GM23338 (cell line): ENCODE measurements at regions not wholly inside any gene's neighbourhood (a gene's known extent, or its start where the extent isn't known, plus 50 kb on each side); places are given as distances from the start of the nearest gene placed in this dataset.

Source experiments
- ATAC-seq: fragments of 200-7000 bp; cut with Tn5 transposase; 3 replicates; pipeline ENCODE4 v1.9.1; 2020
- DNase-seq: peaks from one replicate; pipeline ENCODE4 v3.0.0-alpha.2; 2015; ENCODE audit warnings: low spot score
- H2AFZ ChIP-seq: fragments of 200-600 bp; sonication (generic); 2 replicates; pipeline ENCODE4 v1.8.0; 2016; ENCODE audit warnings: antibody characterized with exemption, mild to moderate bottlenecking, moderate library complexity
- H3F3A ChIP-seq: fragments of 200-600 bp; sonication (generic); replicated peaks from 2 replicates; pipeline ENCODE4 v1.8.0; 2017; ENCODE audit warnings: antibody characterized with exemption, mixed run types, low read depth
- H3K27ac ChIP-seq: fragments of 200-600 bp; sonication (generic); 2 replicates; pipeline ENCODE4 v1.6.1; 2016; ENCODE audit warnings: low read depth
- H3K27me3 ChIP-seq: fragments of 200-600 bp; sonication (generic); 2 replicates; pipeline ENCODE4 v1.8.0; 2016; ENCODE audit warnings: mild to moderate bottlenecking, mixed run types, moderate library complexity; ENCODE audit not compliant: insufficient read depth
- H3K36me3 ChIP-seq: fragments of 200-600 bp; sonication (generic); 2 replicates; pipeline ENCODE4 v1.8.0; 2016; ENCODE audit warnings: mild to moderate bottlenecking; ENCODE audit not compliant: insufficient read depth
- H3K4me1 ChIP-seq: fragments of 200-600 bp; sonication (generic); 2 replicates; pipeline ENCODE4 v1.8.0; 2016; ENCODE audit warnings: mild to moderate bottlenecking, moderate library complexity; ENCODE audit not compliant: insufficient read depth
- H3K4me2 ChIP-seq: fragments of 200-600 bp; sonication (generic); 2 replicates; pipeline ENCODE4 v1.7.1; 2017; ENCODE audit warnings: mixed run types
- H3K4me3 ChIP-seq: fragments of 200-600 bp; sonication (generic); 2 replicates; pipeline ENCODE4 v1.6.1; 2016; ENCODE audit warnings: mixed run types
- H3K79me2 ChIP-seq: fragments of 200-600 bp; sonication (generic); replicated peaks from 2 replicates; pipeline ENCODE4 v1.8.0; 2017; ENCODE audit warnings: mild to moderate bottlenecking; ENCODE audit not compliant: insufficient read depth
- H3K9me2 ChIP-seq: fragments of 200-600 bp; sonication (generic); 2 replicates; pipeline ENCODE4 v1.8.0; 2017; ENCODE audit not compliant: insufficient read depth
- H4K20me1 ChIP-seq: fragments of 200-600 bp; sonication (generic); replicated peaks from 2 replicates; pipeline ENCODE4 v1.8.0; 2017; ENCODE audit warnings: mild to moderate bottlenecking; ENCODE audit not compliant: insufficient read depth
- H3K27ac Mint-ChIP-seq: 2 replicates; pipeline ENCODE4 v1.8.0; 2020; ENCODE audit warnings: inconsistent platforms, mild to moderate bottlenecking, moderate library complexity, mixed read lengths
- H3K27me3 Mint-ChIP-seq: 3 replicates; pipeline ENCODE4 v1.8.0; 2022; ENCODE audit warnings: low read depth, mild to moderate bottlenecking, moderate library complexity, mixed read lengths, inconsistent platforms; ENCODE audit not compliant: insufficient read depth, poor library complexity
- H3K36me3 Mint-ChIP-seq: 3 replicates; pipeline ENCODE4 v1.8.0; 2021; ENCODE audit warnings: low read depth, mild to moderate bottlenecking, inconsistent platforms, moderate library complexity, mixed read lengths
- H3K4me1 Mint-ChIP-seq: 3 replicates; pipeline ENCODE4 v1.8.0; 2020; ENCODE audit warnings: mild to moderate bottlenecking, inconsistent platforms, mixed read lengths
- H3K4me3 Mint-ChIP-seq: 3 replicates; pipeline ENCODE4 v1.8.0; 2021; ENCODE audit warnings: moderate library complexity, mild to moderate bottlenecking, inconsistent platforms, mixed read lengths
- H3K9me3 Mint-ChIP-seq: 3 replicates; pipeline ENCODE4 v1.8.0; 2020; ENCODE audit warnings: moderate library complexity, mild to moderate bottlenecking, inconsistent platforms, mixed read lengths
- CREB1 ChIP-seq: fragments of 250-450 bp; sonication (Bioruptor Pico); IDR thresholded peaks from 2 replicates; pipeline ENCODE4 v1.5.0; 2020; ENCODE audit warnings: low read depth, mild to moderate bottlenecking, moderate library complexity
- CTCF ChIP-seq, 2 experiments: fragments of 200-600 bp in 1 of 2; sonication (generic) in 1 of 2; conservative IDR thresholded peaks; 2 replicates each; pipeline versions ENCODE4 v1.5.1 to v1.6.1; 2016 to 2017; ENCODE audit warnings: antibody characterized with exemption in 2 of 2, low read depth in 2 of 2, mild to moderate bottlenecking in 2 of 2, moderate library complexity in 1 of 2
- ETS1 ChIP-seq: IDR thresholded peaks from 2 replicates; pipeline ENCODE4 v1.6.1; 2016; ENCODE audit warnings: antibody characterized with exemption
- EZH2 ChIP-seq: fragments of 200-600 bp; sonication (generic); IDR thresholded peaks from one replicate; pipeline ENCODE4 v1.8.0; 2017; ENCODE audit warnings: antibody characterized with exemption, mild to moderate bottlenecking, low read depth; ENCODE audit not compliant: unreplicated experiment
- EZH2phosphoT487 ChIP-seq: fragments of 200-600 bp; sonication (generic); IDR thresholded peaks from one replicate; pipeline ENCODE4 v1.8.1; 2018; ENCODE audit warnings: antibody characterized with exemption; ENCODE audit not compliant: unreplicated experiment
- JUNB ChIP-seq: IDR thresholded peaks from one replicate; pipeline ENCODE4 v1.6.1; 2016; ENCODE audit warnings: antibody characterized with exemption; ENCODE audit not compliant: unreplicated experiment
- NANOG ChIP-seq: IDR thresholded peaks from 2 replicates; pipeline ENCODE4 v1.6.1; 2016; ENCODE audit warnings: antibody characterized with exemption, borderline replicate concordance
- POLR2AphosphoS5 ChIP-seq: IDR thresholded peaks from 2 replicates; pipeline ENCODE4 v1.6.1; 2016; ENCODE audit warnings: antibody characterized with exemption, low read depth
- REST ChIP-seq: IDR thresholded peaks from one replicate; pipeline ENCODE4 v1.6.1; 2018; ENCODE audit warnings: antibody characterized with exemption; ENCODE audit not compliant: unreplicated experiment
- STAT1 ChIP-seq: IDR thresholded peaks from one replicate; pipeline ENCODE4 v1.6.1; 2016; ENCODE audit warnings: antibody characterized with exemption; ENCODE audit not compliant: unreplicated experiment
- ZNF114 ChIP-seq: fragments of 250-450 bp; sonication (Bioruptor Pico); IDR thresholded peaks from 2 replicates; pipeline ENCODE4 v1.5.0; 2020; ENCODE audit warnings: mild to moderate bottlenecking, moderate library complexity
- ZNF331 ChIP-seq: fragments of 250-450 bp; sonication (Bioruptor Pico); IDR thresholded peaks from 2 replicates; pipeline ENCODE4 v1.5.0; 2020; ENCODE audit warnings: low read depth, mild to moderate bottlenecking, moderate library complexity
- ZNF462 ChIP-seq: fragments of 250-450 bp; sonication (Bioruptor Pico); IDR thresholded peaks from 2 replicates; pipeline ENCODE4 v1.5.0; 2020; ENCODE audit warnings: mild to moderate bottlenecking, moderate library complexity

- TF ChIP-seq POLR2AphosphoS5 (no peak), STAT1 (no peak)
Observed at GRCh38 chr5:82521431-82522051, 243.4 kb upstream of the RPS23 start (continued).

GRCh38 chr5:82519558-82519957 is 241.4 kb upstream of the RPS23 start:
- Histone ChIP-seq H3K36me3 (no peaks in the 10 kb centered on the region), H3F3A (no peaks in the 10 kb centered on the region), H2AFZ (no peak overlapping the region), H3K27me3 (no peaks in the 10 kb centered on the region), H3K27ac (no peak overlapping the region), H3K4me3 (no peak overlapping the region), H3K79me2 (no peaks in the 10 kb centered on the region), H3K4me1 (peaks cover 14% of the 10 kb centered on the region; the same call in 1 of the 2 replicates), H3K4me2 (no peak overlapping the region), H3K9me2 (peaks cover 8% of the 10 kb centered on the region; the same call in 1 of the 2 replicates), H4K20me1 (no peaks in the 10 kb centered on the region)
- H3K36me3 Mint-ChIP-seq, result peaks cover 6% of the 10 kb centered on the region; the same call in 1 of the 3 replicates
- H3K27ac Mint-ChIP-seq, result peak overlapping the region; percentile 19; the same call in 1 of the 2 replicates
- H3K27me3 Mint-ChIP-seq, result no peaks in the 10 kb centered on the region
- H3K4me3 Mint-ChIP-seq, result no peak overlapping the region
- DNase-seq (no peak), ATAC-seq (no peak)
- TF ChIP-seq CTCF (conservative IDR thresholded peaks at IDR 0.05; ENCODE audit: low read depth in 2 of 2) (no peak), CREB1 (no peak), POLR2AphosphoS5 (no peak), EZH2phosphoT487 (no peak), ZNF462 (CRISPR knock-in tag) (no peak), ZNF114 (no peak), REST (no peak), ZNF331 (CRISPR knock-in tag) (no peak), EZH2 (no peak), STAT1 (no peak), ETS1 (no peak), JUNB (no peak), NANOG (no peak)
- peaks cover 20% of the 10 kb centered on the region for H3K4me1 Mint-ChIP-seq
- H3K9me3 Mint-ChIP-seq, result no peaks in the 10 kb centered on the region
